ENCODE measurements at regions not wholly inside any gene's neighbourhood (a gene's known extent, or its start where the extent isn't known, plus 50 kb on each side); places are given as distances from the start of the nearest gene placed in this dataset.
"Not testable (repeated sequence)": the region's sequence is repeated elsewhere in the genome, so short reads cannot be mapped to it uniquely, and the experiment has no call there.

- no peak for DNase-seq
Observed at GRCh38 chr2:15753811-15754702, 162.4 kb downstream of the DDX1 start.

GRCh38 chr2:15754703-15755099 lies 163.0 kb downstream of the DDX1 start:
- DNase-seq: no peak

- no peak for DNase-seq
Observed at GRCh38 chr2:15755528-15755927, 163.9 kb downstream of the DDX1 start.

- no peak for DNase-seq
Observed at GRCh38 chr2:15756011-15756550, 164.4 kb downstream of the DDX1 start.

GRCh38 chr2:15756882-15757819 lies 165.5 kb downstream of the DDX1 start:
- DNase-seq: no peak

GRCh38 chr2:15757820-15758586 lies 166.3 kb downstream of the DDX1 start:
- DNase-seq: no peak

- DNase-seq: no peak
Observed at GRCh38 chr2:15758848-15759247, 167.2 kb downstream of the DDX1 start.

GRCh38 chr2:15759385-15759784 lies 167.7 kb downstream of the DDX1 start:
- DNase-seq: no peak

GRCh38 chr2:15759791-15760190 lies 168.1 kb downstream of the DDX1 start:
- not testable (repeated sequence) for DNase-seq

GRCh38 chr2:15760232-15760910 lies 168.7 kb downstream of the DDX1 start:
- DNase-seq: no peak

- no peak for DNase-seq
Observed at GRCh38 chr2:15761056-15761455, 169.4 kb downstream of the DDX1 start.

- DNase-seq: no peak
Observed at GRCh38 chr2:15761910-15762309, 170.2 kb downstream of the DDX1 start.

- DNase-seq: no peak
Observed at GRCh38 chr2:15762449-15762848, 170.8 kb downstream of the DDX1 start.

- no peak for DNase-seq
Observed at GRCh38 chr2:15763106-15763821, 171.6 kb downstream of the DDX1 start.

GRCh38 chr2:15763822-15764682 lies 172.4 kb downstream of the DDX1 start:
- no peak for DNase-seq

- DNase-seq: no peak
Observed at GRCh38 chr2:15764683-15765011, 173.0 kb downstream of the DDX1 start.

GRCh38 chr2:15765211-15765610 lies 173.5 kb downstream of the DDX1 start:
- DNase-seq: no peak

GRCh38 chr2:15765686-15766302 lies 174.1 kb downstream of the DDX1 start:
- no peak for DNase-seq

- no peak for DNase-seq
Observed at GRCh38 chr2:15766303-15766861, 174.0 kb upstream of the MYCN start.

Measured in NCI-H2029 (cell line).